Adrenal gland (tissue), 5 donors: ENCODE measurements at regions not wholly inside any gene's neighbourhood (a gene's known extent, or its start where the extent isn't known, plus 50 kb on each side); places are given as distances from the start of the nearest gene placed in this dataset.

ENCODE experiments used
- CTCF ChIP-seq, 6 experiments: fragments of 450-650 bp in 4 of 6; fragments of 200-600 bp in 2 of 6; sonication (generic) in 1 of 6; IDR thresholded peaks; 1 replicate in 5 of 6; 2 replicates in 1 of 6; pipeline versions ENCODE4 v1.5.1 to v1.8.0; 2016 to 2021; ENCODE audit warnings: antibody characterized with exemption in 6 of 6, mild to moderate bottlenecking in 2 of 6, moderate library complexity in 1 of 6
- POLR2A ChIP-seq, 2 donors: fragments of 450-650 bp; IDR thresholded peaks; one replicate each; pipeline ENCODE4 v1.6.1; 2017; ENCODE audit warnings: antibody characterized with exemption in 2 of 2, mild to moderate bottlenecking in 2 of 2, moderate library complexity in 1 of 2
- donor health status: DM: no; HTN: no; CAD: no.

GRCh38 chr11:91947215-91947820 lies 277.3 kb upstream of the FAT3 start:
- TF ChIP-seq CTCF (IDR thresholded peaks at IDR 0.05) = no peak
- no peak for TF ChIP-seq POLR2A (IDR thresholded peaks at IDR 0.05)
